ENCODE measurements at regions not wholly inside any gene's neighbourhood (a gene's known extent, or its start where the extent isn't known, plus 50 kb on each side); places are given as distances from the start of the nearest gene placed in this dataset.
A peak's percentile ranks its signal among the peaks of the same experiment; 100 is the strongest.

DNA sequence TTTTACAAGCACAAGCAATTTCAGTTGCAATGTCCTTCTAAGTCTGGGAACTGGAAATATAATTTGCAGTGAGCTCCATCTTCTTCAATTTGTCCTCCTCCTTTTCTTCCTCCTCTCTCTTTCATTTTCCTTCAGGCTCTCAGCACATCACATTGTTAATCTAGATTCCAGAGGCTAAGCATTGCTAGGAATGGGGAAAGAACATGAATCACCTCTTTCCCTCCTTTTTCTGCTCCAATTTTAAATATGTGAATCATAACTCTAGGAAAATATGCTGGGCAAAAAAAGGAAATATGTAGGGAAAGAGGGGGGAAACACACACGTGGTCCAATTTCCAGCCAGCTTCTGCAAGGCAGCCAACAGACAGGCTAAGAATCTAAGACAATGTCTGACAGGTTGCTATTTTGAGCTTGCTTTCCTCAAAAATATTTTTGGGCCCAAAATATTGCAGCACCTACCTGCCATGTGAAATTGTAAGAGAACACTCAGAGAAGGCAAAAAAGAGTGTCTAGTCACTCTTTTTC is 72.7 kb upstream of the NUPR2 start:
- H3K27me3 ChIP-seq, result peaks cover 0 to 7% (median 0%) of the 10 kb centered on the region in 4 donors
- H3K36me3 ChIP-seq, result no peaks in the 10 kb centered on the region
- H3K4me3 ChIP-seq, result no peak overlapping the region
- no peak overlapping the region for H3K27ac ChIP-seq (replicated peaks in 1 of 4)
- no peaks in the 10 kb centered on the region for H3K9me3 ChIP-seq
- 44% methylated on average over 1 of the region's 1 CpG for WGBS
- no peak for DNase-seq (ENCODE audit: extremely low spot score)
- intact Hi-C loops (cut with DNase I), result no loop called here
- TF ChIP-seq EP300 (IDR thresholded peaks at IDR 0.05) (no peak), POLR2A (IDR thresholded peaks at IDR 0.05; ENCODE audit: low read depth) (no peak), POLR2AphosphoS5 (IDR thresholded peaks at IDR 0.05) (no peak)
- TF ChIP-seq, protein P1, sequence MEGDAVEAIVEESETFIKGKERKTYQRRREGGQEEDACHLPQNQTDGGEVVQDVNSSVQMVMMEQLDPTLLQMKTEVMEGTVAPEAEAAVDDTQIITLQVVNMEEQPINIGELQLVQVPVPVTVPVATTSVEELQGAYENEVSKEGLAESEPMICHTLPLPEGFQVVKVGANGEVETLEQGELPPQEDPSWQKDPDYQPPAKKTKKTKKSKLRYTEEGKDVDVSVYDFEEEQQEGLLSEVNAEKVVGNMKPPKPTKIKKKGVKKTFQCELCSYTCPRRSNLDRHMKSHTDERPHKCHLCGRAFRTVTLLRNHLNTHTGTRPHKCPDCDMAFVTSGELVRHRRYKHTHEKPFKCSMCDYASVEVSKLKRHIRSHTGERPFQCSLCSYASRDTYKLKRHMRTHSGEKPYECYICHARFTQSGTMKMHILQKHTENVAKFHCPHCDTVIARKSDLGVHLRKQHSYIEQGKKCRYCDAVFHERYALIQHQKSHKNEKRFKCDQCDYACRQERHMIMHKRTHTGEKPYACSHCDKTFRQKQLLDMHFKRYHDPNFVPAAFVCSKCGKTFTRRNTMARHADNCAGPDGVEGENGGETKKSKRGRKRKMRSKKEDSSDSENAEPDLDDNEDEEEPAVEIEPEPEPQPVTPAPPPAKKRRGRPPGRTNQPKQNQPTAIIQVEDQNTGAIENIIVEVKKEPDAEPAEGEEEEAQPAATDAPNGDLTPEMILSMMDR (IDR thresholded peaks at IDR 0.05), result no peak
- no peaks in the 10 kb centered on the region for H3K4me1 ChIP-seq

DNA sequence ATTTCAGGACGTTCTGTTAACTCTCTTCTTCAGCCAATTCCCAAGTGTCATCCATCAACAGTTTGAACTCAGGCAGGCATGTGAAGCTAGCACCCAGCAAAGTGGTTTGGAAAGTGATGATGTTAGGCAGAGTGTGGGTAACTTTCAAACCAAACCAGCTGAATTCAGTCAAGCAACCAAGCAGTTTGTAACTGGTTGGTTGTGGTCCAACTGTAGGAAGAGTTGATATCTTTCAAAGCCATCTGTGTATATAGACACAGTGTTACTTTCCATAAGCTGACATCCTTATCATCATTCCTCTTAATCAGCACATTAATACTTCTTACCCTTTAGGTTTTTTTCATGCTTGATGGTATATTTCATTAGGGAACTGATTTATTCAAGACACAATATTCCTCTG is 72.2 kb upstream of the NUPR2 start:
- H3K36me3 ChIP-seq, result no peaks in the 10 kb centered on the region
- intact Hi-C loops (cut with DNase I), result no loop called here
- TF ChIP-seq POLR2A (IDR thresholded peaks at IDR 0.05; ENCODE audit: low read depth), result no peak
- TF ChIP-seq POLR2AphosphoS5 (IDR thresholded peaks at IDR 0.05), result no peak
- TF ChIP-seq, protein P1 (IDR thresholded peaks at IDR 0.05), result no peak
- no peak for TF ChIP-seq EP300 (IDR thresholded peaks at IDR 0.05)
- no peak overlapping the region for H3K4me3 ChIP-seq
- H3K27me3 ChIP-seq, result peaks cover 0 to 7% (median 0%) of the 10 kb centered on the region in 4 donors
- H3K27ac ChIP-seq (replicated peaks in 1 of 4), result no peak overlapping the region
- H3K4me1 ChIP-seq, result no peaks in the 10 kb centered on the region
- no peaks in the 10 kb centered on the region for H3K9me3 ChIP-seq
- WGBS, result 14% methylated on average over 1 of the region's 1 CpG
- DNase-seq (ENCODE audit: extremely low spot score), result no peak

DNA sequence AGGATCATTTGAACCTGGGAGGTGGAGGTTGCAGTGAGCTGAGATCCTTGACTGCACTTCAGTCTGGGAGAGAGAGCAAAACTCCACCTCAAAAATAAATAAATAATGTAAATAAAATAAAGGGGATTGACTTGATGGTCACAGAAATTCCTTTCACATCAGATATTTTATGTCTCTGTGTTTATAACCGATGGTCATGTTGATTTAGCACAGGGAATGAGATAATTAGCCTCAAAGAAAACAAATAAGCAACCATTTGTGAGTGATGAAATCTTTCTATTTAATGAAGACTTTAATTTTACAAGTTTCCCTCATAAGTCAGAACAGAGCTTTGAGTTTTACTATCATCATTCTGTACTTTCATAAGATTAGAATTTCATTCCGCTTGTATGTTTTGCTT is 64.8 kb upstream of the NUPR2 start:
- 80% methylated on average over 2 of the region's 2 CpGs for WGBS
- Histone ChIP-seq H3K4me1 (peaks cover 0 to 3% (median 3%) of the 10 kb centered on the region in 4 donors), H3K27ac (replicated peaks in 1 of 4) (no peak overlapping the region), H3K27me3 (no peaks in the 10 kb centered on the region), H3K36me3 (no peaks in the 10 kb centered on the region), H3K9me3 (no peaks in the 10 kb centered on the region), H3K4me3 (no peak overlapping the region)
- TF ChIP-seq, protein P1 (IDR thresholded peaks at IDR 0.05), result no peak
- no peak for TF ChIP-seq EP300 (IDR thresholded peaks at IDR 0.05)
- TF ChIP-seq POLR2AphosphoS5 (IDR thresholded peaks at IDR 0.05), result no peak
- no peak for TF ChIP-seq POLR2A (IDR thresholded peaks at IDR 0.05; ENCODE audit: low read depth)
- DNase-seq (ENCODE audit: extremely low spot score), result no peak
- intact Hi-C loops (cut with DNase I), result no loop called here

DNA sequence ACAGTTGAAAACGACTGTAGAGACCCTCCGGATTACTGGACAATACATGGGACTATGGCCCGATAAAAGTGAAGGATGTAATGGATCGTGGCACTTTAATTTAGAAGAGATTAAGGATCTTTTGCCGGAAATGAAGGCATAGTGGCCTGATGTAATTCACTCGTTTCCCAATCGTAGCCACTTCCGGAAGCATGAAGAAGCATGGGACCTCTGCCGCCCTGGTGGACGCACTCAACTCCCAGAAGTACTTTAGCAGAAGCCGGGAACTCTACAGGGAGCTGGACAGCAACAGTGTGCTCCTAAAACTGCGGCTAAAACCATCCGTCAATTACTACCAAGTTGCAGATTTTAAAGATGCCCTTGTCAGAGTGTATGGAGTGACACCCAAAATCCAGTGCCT is 59.6 kb upstream of the NUPR2 start:
- intact Hi-C loops (cut with DNase I), result no loop called here
- TF ChIP-seq EP300 (IDR thresholded peaks at IDR 0.05), result no peak
- TF ChIP-seq, protein P1 (IDR thresholded peaks at IDR 0.05), result no peak
- no peak for TF ChIP-seq POLR2AphosphoS5 (IDR thresholded peaks at IDR 0.05)
- TF ChIP-seq POLR2A (IDR thresholded peaks at IDR 0.05; ENCODE audit: low read depth), result no peak
- H3K27me3 ChIP-seq, result peaks cover 0 to 18% (median 0%) of the 10 kb centered on the region in 4 donors
- no peak for DNase-seq (ENCODE audit: extremely low spot score)
- peak overlapping the region; percentile 58 to 63 (median 61) for H3K4me3 ChIP-seq
- 18% methylated on average over 13 of the region's 13 CpGs for WGBS
- H3K4me1 ChIP-seq, result peaks cover 0 to 19% (median 19%) of the 10 kb centered on the region in 4 donors
- no peaks in the 10 kb centered on the region for H3K36me3 ChIP-seq
- no peaks in the 10 kb centered on the region for H3K9me3 ChIP-seq
- H3K27ac ChIP-seq (replicated peaks in 1 of 4), result no peak overlapping the region

Measured in esophagus muscularis mucosa (tissue), 4 donors.